HG03378 (cell line): ENCODE measurements at regions not wholly inside any gene's neighbourhood (a gene's known extent, or its start where the extent isn't known, plus 50 kb on each side); places are given as distances from the start of the nearest gene placed in this dataset.
"Not testable (repeated sequence)": the region's sequence is repeated elsewhere in the genome, so short reads cannot be mapped to it uniquely, and the experiment has no call there.

Experiments used
- ATAC-seq: cut with Tn5 transposase; IDR thresholded peaks from one replicate; pipeline ENCODE4 v1.9.1; 2021; ENCODE audit warnings: mild to moderate bottlenecking, moderate library complexity; ENCODE audit not compliant: unreplicated experiment

- ATAC-seq, result no peak
These were observed 887.3 kb upstream of the CRIM1 start for GRCh38 chr2:35468245-35468644.

GRCh38 chr2:35463805-35464596, 891.6 kb upstream of the CRIM1 start:
- no peak for ATAC-seq

GRCh38 chr2:35462226-35462998, 893.2 kb upstream of the CRIM1 start:
- no peak for ATAC-seq

DNA sequence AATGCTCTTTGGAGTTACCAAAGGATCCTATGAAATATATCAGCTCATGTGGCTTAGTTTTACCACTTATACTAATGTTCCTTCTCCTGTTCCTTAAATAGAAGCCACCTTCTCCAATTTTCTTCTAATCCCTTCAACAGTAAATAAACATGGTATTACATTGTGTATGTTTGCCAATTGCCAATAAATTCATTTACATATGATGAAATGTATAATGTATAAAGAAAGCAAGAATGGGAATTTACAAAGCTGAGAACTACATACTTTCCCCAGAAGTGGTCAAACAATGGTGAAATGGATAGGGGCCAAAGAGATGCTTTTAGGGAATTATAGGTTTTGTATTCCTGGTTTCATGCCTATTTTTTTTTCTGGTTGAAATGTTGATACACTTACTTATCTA, 894.2 kb upstream of the CRIM1 start:
- no peak for ATAC-seq

DNA sequence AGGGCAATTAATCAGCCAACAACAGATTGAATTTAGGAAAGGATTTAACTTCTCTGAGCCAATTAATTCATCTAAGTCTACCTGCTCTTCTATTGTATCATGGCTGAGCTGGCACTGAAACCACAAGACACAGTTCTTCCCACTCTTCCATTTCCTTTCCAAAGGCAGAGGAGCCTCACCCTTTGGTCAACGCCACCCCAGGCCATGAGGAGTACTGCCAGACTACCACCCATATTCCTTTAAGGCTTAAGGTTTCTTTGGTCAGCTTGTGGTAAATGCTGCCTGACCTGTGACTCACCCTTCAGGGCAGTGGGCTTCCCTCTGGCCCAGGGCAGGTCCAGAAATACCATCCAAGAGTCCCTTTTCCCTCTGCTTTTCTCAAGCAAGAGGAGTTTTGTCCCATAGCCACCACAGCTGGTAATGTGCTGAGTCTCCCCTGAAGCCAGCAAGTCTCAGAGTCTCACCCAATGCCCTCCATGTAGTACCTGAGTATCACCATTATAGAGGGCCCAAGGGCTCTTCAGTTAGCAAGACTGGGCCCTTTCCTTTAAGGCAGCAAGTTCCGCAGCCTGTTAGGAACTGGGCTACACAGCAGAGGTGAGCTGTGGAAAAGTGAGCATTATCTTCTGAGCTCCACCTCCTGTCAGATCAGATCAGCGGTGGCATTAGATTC, 900.5 kb upstream of the CRIM1 start:
- ATAC-seq, result no peak

DNA sequence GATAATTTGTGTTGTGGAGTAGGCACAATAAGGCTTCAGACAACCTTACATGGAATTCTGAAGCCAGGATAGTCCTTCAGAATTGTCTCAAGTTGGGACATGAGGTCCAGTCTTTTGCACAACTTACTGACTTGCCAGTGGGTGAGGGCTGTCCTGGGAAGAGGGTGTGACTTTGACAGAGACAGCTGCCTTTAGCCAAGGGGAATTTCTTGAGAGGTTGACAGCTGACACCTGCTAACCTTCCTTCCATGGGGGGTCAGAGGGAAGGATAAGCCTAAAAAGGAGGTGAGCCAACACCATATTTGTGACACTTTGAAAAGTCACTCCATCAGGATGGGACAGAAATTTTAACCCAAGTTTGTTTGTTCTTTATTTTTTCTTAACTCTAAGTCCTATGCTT, 907.8 kb upstream of the CRIM1 start:
- ATAC-seq, result no peak

GRCh38 chr2:35447215-35447614, 908.4 kb upstream of the CRIM1 start:
- no peak for ATAC-seq

GRCh38 chr2:35443087-35443486, 912.5 kb upstream of the CRIM1 start:
- no peak for ATAC-seq

DNA sequence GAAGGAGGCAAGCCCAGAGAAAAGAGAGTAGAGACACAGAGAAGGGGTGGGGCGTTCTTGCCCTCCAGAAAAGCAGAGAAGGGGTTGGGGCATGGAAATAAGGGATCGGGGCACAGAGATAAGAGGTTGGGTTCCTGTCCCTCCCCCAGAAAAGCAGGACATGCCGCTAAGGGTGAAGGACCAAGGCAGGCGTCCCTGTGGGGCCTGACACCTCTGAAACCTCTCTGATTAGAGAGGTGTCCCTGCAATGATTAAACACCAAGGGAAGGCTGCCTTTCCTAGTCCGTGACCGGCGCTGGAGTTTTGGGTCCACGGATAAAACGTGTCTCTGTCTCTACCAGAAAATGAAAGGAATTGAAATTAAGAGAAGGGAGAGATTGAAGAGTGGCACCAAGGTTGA, 914.0 kb upstream of the CRIM1 start:
- not testable (repeated sequence) for ATAC-seq

- not testable (repeated sequence) for ATAC-seq
These were observed 915.3 kb upstream of the CRIM1 start for GRCh38 chr2:35440308-35440707.

- not testable (repeated sequence) for ATAC-seq
These were observed 918.7 kb upstream of the CRIM1 start for GRCh38 chr2:35436893-35437292.

DNA sequence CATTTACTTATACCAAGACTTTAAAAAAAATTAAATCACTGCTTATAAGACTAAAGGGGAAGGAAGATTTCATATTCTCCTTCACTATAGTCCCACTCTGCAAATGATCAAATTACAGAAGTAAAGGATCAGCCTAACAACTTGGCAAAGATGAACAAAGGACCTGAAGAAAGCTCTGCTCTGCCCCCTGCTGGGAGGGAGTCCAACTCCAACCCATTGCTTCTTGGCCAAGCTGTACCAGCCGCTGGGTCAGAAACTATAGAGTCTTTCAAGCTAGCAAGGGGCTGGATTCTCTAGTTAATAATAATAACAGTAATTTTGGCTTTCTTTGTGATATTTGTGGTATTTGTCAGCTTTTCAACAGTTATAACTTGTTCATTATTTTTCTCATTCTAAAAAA, 927.0 kb upstream of the CRIM1 start:
- no peak for ATAC-seq

- no peak for ATAC-seq
These were observed 934.1 kb upstream of the CRIM1 start for GRCh38 chr2:35421485-35421884.

GRCh38 chr2:35417293-35417692, 938.3 kb upstream of the CRIM1 start:
- no peak for ATAC-seq

GRCh38 chr2:35416391-35417140, 939.0 kb upstream of the CRIM1 start:
- ATAC-seq, result no peak

- no peak for ATAC-seq
These were observed 939.6 kb upstream of the CRIM1 start for GRCh38 chr2:35415942-35416341.

- no peak for ATAC-seq
These were observed 940.3 kb upstream of the CRIM1 start for GRCh38 chr2:35415282-35415681.

- peak; percentile 84 for ATAC-seq
These were observed 945.0 kb upstream of the CRIM1 start for GRCh38 chr2:35410431-35411061.

DNA sequence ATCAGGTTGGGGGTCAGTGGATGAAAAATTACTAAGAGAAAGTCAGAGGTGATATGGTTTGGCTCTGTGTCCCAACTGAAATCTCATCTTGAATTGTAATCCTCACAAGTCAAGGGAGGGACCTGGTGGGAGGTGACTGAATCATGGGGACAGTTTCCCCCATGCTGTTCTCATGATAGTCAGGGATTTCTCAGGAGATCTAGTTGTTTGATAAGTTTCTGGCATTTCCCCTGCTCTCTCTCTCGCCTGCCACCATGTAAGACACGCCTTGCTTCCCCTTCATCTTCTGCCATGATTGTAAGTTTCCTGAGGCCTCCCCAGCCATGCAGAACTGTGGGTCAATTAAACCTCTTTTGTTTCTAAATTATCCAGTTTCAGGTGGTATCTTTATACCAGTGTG, 945.8 kb upstream of the CRIM1 start:
- no peak for ATAC-seq

DNA sequence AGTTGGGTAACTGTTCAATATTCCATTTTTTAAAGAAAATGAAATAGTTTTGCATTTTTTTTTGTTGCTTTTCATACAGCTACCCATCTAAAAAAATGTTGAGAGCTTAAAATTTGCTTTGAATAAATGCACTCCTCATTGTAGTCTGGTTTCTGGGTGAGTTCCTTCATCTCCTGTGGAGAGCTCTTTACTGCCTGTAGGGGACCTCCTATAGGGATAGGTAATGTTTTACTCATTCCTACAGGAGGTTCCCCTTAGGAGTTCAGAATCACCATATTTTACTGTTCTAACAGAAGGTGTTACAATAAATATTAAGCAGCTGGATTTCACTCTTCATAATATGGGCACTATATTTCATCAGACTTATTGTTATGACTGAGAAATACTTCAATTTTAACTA, 947.3 kb upstream of the CRIM1 start:
- no peak for ATAC-seq
